BLaER1 treated with 17β-estradiol and CSF1 and Interleukin-3, amounts not matched to agents 10 nM and 100 nM (cell line): ENCODE measurements at regions not wholly inside any gene's neighbourhood (a gene's known extent, or its start where the extent isn't known, plus 50 kb on each side); places are given as distances from the start of the nearest gene placed in this dataset.
"Not testable (repeated sequence)": the region's sequence is repeated elsewhere in the genome, so short reads cannot be mapped to it uniquely, and the experiment has no call there.

Source experiments
- H3K27ac ChIP-seq, 11 experiments: shearing (Covaris generic); formaldehyde crosslinking; 2 replicates each; pipeline ENCODE4 v1.8.1; 2022
- H3K27me3 ChIP-seq, 11 experiments: shearing (Covaris generic); formaldehyde crosslinking; 2 replicates each; pipeline ENCODE4 v1.8.1; 2022
- H3K36me3 ChIP-seq, 11 experiments: shearing (Covaris generic); formaldehyde crosslinking; 2 replicates each; pipeline ENCODE4 v1.8.1; 2022
- H3K4me1 ChIP-seq, 10 experiments: shearing (Covaris generic); formaldehyde crosslinking; 2 replicates each; pipeline ENCODE4 v1.8.1; 2022
- H3K4me2 ChIP-seq, 11 experiments: shearing (Covaris generic); formaldehyde crosslinking; 2 replicates each; pipeline ENCODE4 v1.8.1; 2022
- H3K4me3 ChIP-seq, 10 experiments: shearing (Covaris generic); formaldehyde crosslinking; 2 replicates each; pipeline ENCODE4 v1.8.1; 2022
- H3K9ac ChIP-seq, 11 experiments: shearing (Covaris generic); formaldehyde crosslinking; 2 replicates each; pipeline ENCODE4 v1.8.1; 2022
- H3K9me3 ChIP-seq, 11 experiments: shearing (Covaris generic); formaldehyde crosslinking; replicated peaks in 1 of 11; 2 replicates each; pipeline ENCODE4 v1.8.1; 2022
- H4K20me1 ChIP-seq, 11 experiments: shearing (Covaris generic); formaldehyde crosslinking; 2 replicates each; pipeline ENCODE4 v1.8.1; 2022
- Cebpa-rat ChIP-seq, 11 experiments: shearing (Covaris generic); IDR thresholded peaks; 2 replicates each; pipeline ENCODE4 v1.8.1; 2022

DNA sequence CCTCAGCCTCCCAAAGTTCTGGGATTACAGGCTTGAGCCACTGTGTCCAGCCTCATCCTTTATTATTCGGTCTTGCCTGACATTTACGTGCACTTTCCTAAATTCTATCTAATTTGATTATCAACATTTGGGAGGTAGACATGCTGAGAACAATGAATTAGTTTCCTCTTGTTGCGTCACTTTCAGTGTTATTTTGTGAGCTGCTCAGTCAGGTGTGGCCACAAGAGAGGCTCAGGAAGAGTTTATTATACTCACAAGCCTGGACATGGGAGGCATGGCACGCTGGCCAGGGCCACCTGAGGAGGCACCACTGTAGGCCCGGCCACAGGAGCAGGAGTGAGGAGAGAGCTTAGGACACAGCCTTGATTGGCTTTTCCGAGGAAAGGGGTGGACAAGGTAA lies 59.7 kb upstream of the RBFOX2 start:
- no peaks in the 10 kb centered on the region for H4K20me1 ChIP-seq
- H3K27ac ChIP-seq, result no peak overlapping the region
- H3K4me3 ChIP-seq, result no peak overlapping the region
- no peaks in the 10 kb centered on the region for H3K27me3 ChIP-seq
- no peaks in the 10 kb centered on the region for H3K9me3 ChIP-seq
- H3K4me2 ChIP-seq, result peak overlapping the region in 5 of 11 experiments; percentile 7 to 40 (median 23); a peak in 2 of 22 replicates
- peaks cover 0 to 39% (median 25%) of the 10 kb centered on the region in 10 experiments; a peak in 17 of 20 replicates for H3K4me1 ChIP-seq
- H3K36me3 ChIP-seq, result no peaks in the 10 kb centered on the region
- TF ChIP-seq Cebpa-rat (IDR thresholded peaks at IDR 0.05), result no peak
- H3K9ac ChIP-seq, result no peak overlapping the region

DNA sequence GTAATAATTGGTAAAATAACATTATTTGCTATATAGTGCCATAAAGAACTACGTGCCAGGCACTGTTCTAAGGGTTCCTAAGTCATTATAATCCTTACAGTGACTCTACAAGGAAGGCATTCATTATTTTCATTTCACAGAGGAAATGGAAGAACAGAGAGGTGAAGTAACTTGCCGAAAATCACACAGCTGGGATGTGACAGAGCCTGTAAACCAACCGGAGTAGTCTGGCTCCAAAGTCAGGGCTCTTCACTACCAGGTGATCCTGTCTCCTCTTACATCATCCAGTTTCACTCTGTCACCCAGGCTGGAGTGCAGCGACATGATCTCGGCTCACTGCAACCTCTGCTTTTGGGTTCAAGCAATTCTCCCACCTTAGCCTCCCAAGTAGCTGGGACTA lies 59.2 kb upstream of the RBFOX2 start:
- Histone ChIP-seq H3K9ac (no peak overlapping the region), H3K36me3 (no peaks in the 10 kb centered on the region), H3K9me3 (no peaks in the 10 kb centered on the region), H3K4me3 (no peak overlapping the region), H3K27me3 (no peaks in the 10 kb centered on the region), H3K4me2 (peak overlapping the region in 3 of 11 experiments; percentile 7 to 29 (median 23); a peak in 2 of 22 replicates), H4K20me1 (no peaks in the 10 kb centered on the region), H3K4me1 (peaks cover 0 to 44% (median 25%) of the 10 kb centered on the region in 10 experiments; a peak in 17 of 20 replicates), H3K27ac (no peak overlapping the region)
- TF ChIP-seq Cebpa-rat (IDR thresholded peaks at IDR 0.05), result no peak

DNA sequence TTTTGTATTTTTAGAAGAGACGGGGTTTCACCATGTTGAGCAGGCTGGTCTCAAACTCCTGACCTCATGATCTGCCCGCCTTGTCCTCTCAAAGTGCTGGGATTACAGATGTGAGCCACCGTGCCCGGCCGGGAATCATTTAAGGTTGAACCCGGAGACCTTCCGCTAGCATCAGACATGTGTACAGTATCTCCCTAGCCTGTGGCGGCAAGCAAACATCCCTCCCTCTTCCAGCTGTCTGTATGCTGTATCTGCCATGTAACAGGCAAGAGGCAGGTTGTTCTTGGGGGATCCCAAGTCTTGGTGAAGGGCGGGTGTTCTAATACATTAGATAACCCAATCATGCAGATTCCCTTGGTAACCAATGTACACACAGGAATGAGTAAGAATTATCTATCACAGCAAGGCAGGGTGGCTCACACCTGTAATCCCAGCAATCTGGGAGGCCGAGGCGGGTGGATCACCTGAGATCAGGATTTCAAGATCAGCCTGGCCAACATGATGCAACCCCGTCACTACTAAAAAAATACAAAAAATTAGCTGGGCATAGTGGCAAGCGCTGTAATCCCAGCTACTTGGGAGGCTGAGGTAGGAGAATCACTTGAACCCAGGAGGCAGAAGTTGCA lies 58.1 kb upstream of the RBFOX2 start:
- Histone ChIP-seq H3K9me3 (no peaks in the 10 kb centered on the region), H4K20me1 (no peaks in the 10 kb centered on the region), H3K4me1 (peaks cover 0 to 45% (median 25%) of the 10 kb centered on the region in 10 experiments; a peak in 17 of 20 replicates), H3K9ac (no peak overlapping the region), H3K4me2 (peak overlapping the region in 8 of 11 experiments; percentile 9 to 71 (median 62); a peak in 11 of 22 replicates), H3K4me3 (no peak overlapping the region), H3K36me3 (no peaks in the 10 kb centered on the region), H3K27me3 (no peaks in the 10 kb centered on the region), H3K27ac (0 out of 22 replicates have a peak overlapping the region, but pooled peaks of 1 of the 11 experiments have one; percentile 31)
- TF ChIP-seq Cebpa-rat (IDR thresholded peaks at IDR 0.05), result no peak

DNA sequence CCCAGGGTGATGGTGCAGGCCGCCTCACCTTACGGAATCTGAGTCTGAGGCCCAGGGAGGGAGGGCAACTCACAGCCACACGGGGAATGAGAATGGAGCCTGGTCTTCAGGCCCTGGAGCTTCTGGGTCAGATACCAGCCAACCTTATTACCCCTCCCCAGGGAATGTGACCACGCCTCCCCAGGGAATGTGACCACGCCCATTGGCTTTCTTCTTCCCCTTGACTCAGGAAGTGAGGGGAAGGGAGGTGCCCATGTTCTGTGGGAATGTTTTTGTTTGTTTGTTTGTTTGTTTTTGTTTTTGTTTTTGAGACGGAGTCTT lies 57.5 kb upstream of the RBFOX2 start:
- peak overlapping the region; percentile 9 to 71 (median 53); a peak in 19 of 22 replicates for H3K4me2 ChIP-seq
- H3K4me3 ChIP-seq, result no peak overlapping the region
- H3K9me3 ChIP-seq, result no peaks in the 10 kb centered on the region
- H4K20me1 ChIP-seq, result no peaks in the 10 kb centered on the region
- no peak overlapping the region for H3K9ac ChIP-seq
- peaks cover 0 to 45% (median 25%) of the 10 kb centered on the region in 10 experiments; a peak in 17 of 20 replicates for H3K4me1 ChIP-seq
- no peaks in the 10 kb centered on the region for H3K27me3 ChIP-seq
- H3K36me3 ChIP-seq, result no peaks in the 10 kb centered on the region
- TF ChIP-seq Cebpa-rat (IDR thresholded peaks at IDR 0.05), result no peak
- H3K27ac ChIP-seq, result peak overlapping the region in 2 of 11 experiments; percentile 23 to 31; a peak in 1 of 22 replicates

DNA sequence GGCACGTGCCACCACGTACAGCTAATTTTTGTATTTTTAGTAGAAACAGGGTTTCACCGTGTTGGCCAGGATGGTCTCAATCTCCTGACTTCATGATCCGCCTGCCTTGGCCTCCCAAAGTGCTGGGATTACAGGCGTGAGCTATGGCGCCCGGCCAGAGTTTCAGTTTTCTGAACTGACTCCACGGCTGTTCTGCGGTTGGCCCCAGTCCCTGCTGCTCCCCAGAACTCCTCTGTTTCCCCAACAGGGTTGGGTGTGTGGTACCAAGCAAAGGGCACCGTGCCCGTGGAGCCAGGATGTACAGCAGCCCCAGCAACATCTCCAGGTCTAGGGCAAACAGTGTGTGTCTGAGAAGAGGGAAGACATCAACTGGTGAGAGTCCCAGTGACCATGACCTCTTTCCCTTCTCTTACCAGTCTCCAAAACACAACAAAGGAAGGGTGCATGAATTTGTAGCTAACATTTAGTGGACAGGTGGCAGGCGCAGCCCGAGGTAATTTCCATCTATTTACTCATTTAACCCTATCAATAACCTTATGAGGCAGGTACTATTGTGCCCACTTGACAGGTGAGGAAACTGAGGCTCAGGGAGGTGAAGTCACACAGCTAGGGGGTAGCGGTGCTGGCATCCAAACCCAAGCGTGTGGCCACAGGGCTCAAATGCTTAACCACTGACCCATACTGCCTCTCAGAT lies 57.0 kb upstream of the RBFOX2 start:
- H3K4me2 ChIP-seq, result peak overlapping the region; percentile 9 to 71 (median 53); a peak in 19 of 22 replicates
- TF ChIP-seq Cebpa-rat (IDR thresholded peaks at IDR 0.05), result no peak

DNA sequence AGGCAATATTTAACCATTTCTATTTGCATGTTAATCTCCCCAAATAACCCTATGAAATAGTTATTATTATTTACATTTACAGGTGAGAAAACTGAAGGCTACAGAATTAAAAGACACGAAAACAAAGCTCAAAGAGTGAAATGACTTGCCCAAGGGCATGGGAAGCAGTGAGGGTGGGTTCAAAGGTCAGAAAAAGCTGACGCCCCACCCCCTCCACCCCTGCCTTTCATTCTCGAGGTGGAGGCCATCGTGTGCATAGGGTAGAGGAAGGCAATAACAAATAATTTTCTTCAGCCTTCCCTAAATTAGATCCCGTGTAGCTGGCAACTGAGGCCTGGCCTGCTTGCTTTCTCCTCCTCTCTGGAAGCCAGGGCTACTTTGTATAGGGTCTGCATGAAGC lies 56.1 kb upstream of the RBFOX2 start:
- TF ChIP-seq Cebpa-rat (IDR thresholded peaks at IDR 0.05), result no peak
- no peaks in the 10 kb centered on the region for H3K36me3 ChIP-seq
- H3K27ac ChIP-seq, result peak overlapping the region in 4 of 11 experiments; percentile 13 to 62 (median 58); a peak in 6 of 22 replicates
- peak overlapping the region in 5 of 11 experiments; percentile 2 to 45 (median 25); a peak in 4 of 22 replicates for H3K4me2 ChIP-seq
- no peaks in the 10 kb centered on the region for H3K9me3 ChIP-seq
- H3K4me1 ChIP-seq, result peaks cover 0 to 45% (median 25%) of the 10 kb centered on the region in 10 experiments; a peak in 17 of 20 replicates
- H3K9ac ChIP-seq, result no peak overlapping the region
- H3K4me3 ChIP-seq, result no peak overlapping the region
- H3K27me3 ChIP-seq, result no peaks in the 10 kb centered on the region
- H4K20me1 ChIP-seq, result no peaks in the 10 kb centered on the region

More for the DNA sequence above, 57.0 kb upstream of the RBFOX2 start:
- Histone ChIP-seq H3K4me3 (no peak overlapping the region), H3K9me3 (no peaks in the 10 kb centered on the region), H3K27ac (peak overlapping the region in 3 of 11 experiments; percentile 9 to 31 (median 23); a peak in 1 of 22 replicates), H3K27me3 (no peaks in the 10 kb centered on the region), H4K20me1 (no peaks in the 10 kb centered on the region), H3K9ac (no peak overlapping the region), H3K4me1 (peaks cover 0 to 45% (median 25%) of the 10 kb centered on the region in 10 experiments; a peak in 17 of 20 replicates), H3K36me3 (no peaks in the 10 kb centered on the region)

DNA sequence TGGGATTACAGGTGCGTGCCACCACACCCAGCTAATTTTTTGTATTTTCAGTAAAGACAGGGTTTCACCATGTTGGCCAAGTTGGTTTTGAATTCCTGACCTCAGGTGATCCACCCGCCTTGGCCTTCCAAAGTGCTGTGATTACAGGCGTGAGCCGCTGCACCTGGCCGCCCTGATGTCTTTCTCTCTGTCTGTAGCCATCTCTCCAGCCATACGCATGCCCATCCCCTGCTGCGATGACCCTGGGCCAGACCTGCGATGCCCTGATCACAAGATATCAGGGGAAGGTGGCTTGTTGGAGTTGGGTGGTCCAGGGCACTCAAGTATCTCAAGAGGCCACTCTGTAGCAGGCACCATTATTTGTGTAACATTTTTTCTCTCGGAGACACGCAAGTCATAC lies 54.4 kb upstream of the RBFOX2 start:
- peaks cover 0 to 7% (median 0%) of the 10 kb centered on the region in 11 experiments; a peak in 2 of 22 replicates for H3K27me3 ChIP-seq
- 0 out of 22 replicates have a peak overlapping the region, but pooled peaks of 2 of the 11 experiments have one; percentile 16 to 18 for H3K27ac ChIP-seq
- H3K36me3 ChIP-seq, result no peaks in the 10 kb centered on the region
- peak overlapping the region in 1 of 11 experiments; percentile 13; a peak in 1 of 22 replicates for H3K4me2 ChIP-seq
- no peaks in the 10 kb centered on the region for H4K20me1 ChIP-seq
- no peak for TF ChIP-seq Cebpa-rat (IDR thresholded peaks at IDR 0.05)
- H3K4me3 ChIP-seq, result no peak overlapping the region
- no peaks in the 10 kb centered on the region for H3K9me3 ChIP-seq
- H3K4me1 ChIP-seq, result peaks cover 0 to 39% (median 20%) of the 10 kb centered on the region in 10 experiments; a peak in 17 of 20 replicates
- no peak overlapping the region for H3K9ac ChIP-seq

DNA sequence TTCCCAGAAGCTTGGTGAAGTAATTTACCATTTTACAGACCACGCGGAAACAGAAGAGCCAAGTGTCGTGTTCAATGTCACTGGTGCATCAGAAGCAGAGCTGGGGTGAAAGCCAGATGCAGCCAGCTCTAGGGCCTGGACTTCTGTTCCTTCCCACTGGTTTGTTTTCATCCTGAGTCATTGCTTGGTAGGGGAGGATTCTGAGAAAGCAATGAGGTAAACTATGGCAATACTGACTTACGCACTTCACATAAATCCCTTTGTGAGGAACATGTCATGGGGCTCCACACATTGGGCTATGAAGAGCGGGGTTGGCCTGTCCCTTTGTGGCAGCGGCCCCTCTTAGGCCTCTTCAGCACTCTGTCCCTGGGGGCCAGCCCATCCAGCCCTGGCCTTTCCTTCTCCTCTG lies 52.4 kb upstream of the RBFOX2 start:
- H3K4me2 ChIP-seq, result no peak overlapping the region
- no peak overlapping the region for H3K27ac ChIP-seq
- no peak for TF ChIP-seq Cebpa-rat (IDR thresholded peaks at IDR 0.05)
- no peaks in the 10 kb centered on the region for H4K20me1 ChIP-seq
- peaks cover 0 to 30% (median 13%) of the 10 kb centered on the region in 10 experiments; a peak in 17 of 20 replicates for H3K4me1 ChIP-seq
- no peaks in the 10 kb centered on the region for H3K36me3 ChIP-seq
- H3K27me3 ChIP-seq, result peaks cover 0 to 14% (median 0%) of the 10 kb centered on the region in 11 experiments; a peak in 4 of 22 replicates
- no peak overlapping the region for H3K4me3 ChIP-seq
- H3K9ac ChIP-seq, result no peak overlapping the region
- peaks cover 0 to 9% (median 5%) of the 10 kb centered on the region in 11 experiments; a peak in 11 of 22 replicates for H3K9me3 ChIP-seq

DNA sequence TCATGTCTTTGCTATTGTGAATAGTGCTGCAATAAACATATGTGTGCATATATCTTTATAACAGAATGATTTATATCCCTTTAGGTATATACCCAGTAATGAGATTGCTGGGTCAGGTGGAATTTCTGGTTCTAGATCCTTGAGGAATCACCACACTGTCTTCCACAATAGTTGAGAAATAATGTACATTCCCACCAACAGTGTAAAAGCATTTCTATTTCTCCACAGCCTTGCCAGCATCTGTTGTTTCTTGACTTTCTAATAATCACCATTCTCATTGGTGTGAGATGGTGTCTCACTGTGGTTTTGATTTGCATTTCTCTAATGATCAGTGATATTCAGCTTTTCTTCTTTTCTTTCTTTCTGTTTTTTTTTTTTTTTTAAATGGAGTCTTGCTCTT lies 51.7 kb upstream of the RBFOX2 start:
- not testable (repeated sequence) for H3K27ac ChIP-seq, H3K36me3 ChIP-seq, H3K4me2 ChIP-seq, H4K20me1 ChIP-seq, H3K4me3 ChIP-seq, H3K9ac ChIP-seq
- H3K4me1 ChIP-seq, result peaks cover 0 to 23% (median 7%) of the 10 kb centered on the region in 10 experiments; a peak in 10 of 20 replicates
- H3K9me3 ChIP-seq, result peaks cover 0 to 13% (median 6%) of the 10 kb centered on the region in 11 experiments; a peak in 11 of 22 replicates
- peaks cover 0 to 22% (median 0%) of the 10 kb centered on the region in 11 experiments; a peak in 5 of 22 replicates for H3K27me3 ChIP-seq
